T-cell (primary cell): ENCODE measurements at regions not wholly inside any gene's neighbourhood (a gene's known extent, or its start where the extent isn't known, plus 50 kb on each side); places are given as distances from the start of the nearest gene placed in this dataset.
"Not testable (repeated sequence)": the region's sequence is repeated elsewhere in the genome, so short reads cannot be mapped to it uniquely, and the experiment has no call there.

ENCODE experiments used
- ATAC-seq, 4 experiments: fragments of 200-7000 bp in 3 of 4; fragments of 150-1000 bp in 1 of 4; cut with Tn5 transposase; replicated peaks in 1 of 4; 1 replicate in 3 of 4; 2 replicates in 1 of 4; pipeline ENCODE4 v1.10.0; 2021; ENCODE audit warnings: moderate library complexity in 3 of 4, mild to moderate bottlenecking in 2 of 4, moderate number of reproducible peaks in 1 of 4
- CTCF ChIA-PET, 2 donors: fragments of 300-600 bp; sonication (Branson Sonifier 250); formaldehyde crosslinking; loops; one replicate each; lab custom pipeline; 2022; ENCODE audit warnings: antibody characterized with exemption in 2 of 2; lab: Charles Lee
- POLR2A ChIA-PET, 2 donors: fragments of 300-600 bp; sonication (Branson Sonifier 250); formaldehyde crosslinking; loops; one replicate each; lab custom pipeline; 2022; ENCODE audit warnings: antibody characterized with exemption in 2 of 2; lab: Charles Lee
- DNase-seq, 35 experiments: peaks; one replicate each; pipeline versions ENCODE4 v3.0.0 to v3.0.0-alpha.2; 2013 to 2023
- H3K27ac ChIP-seq: one replicate; pipeline ENCODE4 v1.5.1; 2013; ENCODE audit warnings: low read length
- H3K27me3 ChIP-seq, 2 experiments: replicated peaks in 1 of 2; 1 replicate in 1 of 2; 2 replicates in 1 of 2; pipeline versions ENCODE4 v1.6.1 to v1.7.0; 2013; ENCODE audit warnings: low read length in 1 of 2, mixed read lengths in 1 of 2; ENCODE audit not compliant: control insufficient read depth in 2 of 2, insufficient read depth in 2 of 2; ENCODE audit errors: extremely low read depth in 1 of 2
- H3K36me3 ChIP-seq, 2 donors: 1 replicate in 1 of 2; 2 replicates in 1 of 2; pipeline versions ENCODE4 v1.6.1 to v1.7.0; 2013; ENCODE audit warnings: low read length in 1 of 2; ENCODE audit not compliant: control insufficient read depth in 2 of 2, insufficient read depth in 1 of 2; ENCODE audit errors: extremely low read depth in 1 of 2
- H3K4me1 ChIP-seq, 2 experiments: 1 replicate in 1 of 2; 2 replicates in 1 of 2; pipeline versions ENCODE4 v1.6.1 to v1.7.0; 2013; ENCODE audit warnings: low read length in 2 of 2, mixed read lengths in 1 of 2; ENCODE audit not compliant: insufficient read depth in 2 of 2, control insufficient read depth in 1 of 2; ENCODE audit errors: extremely low read depth in 1 of 2
- H3K4me3 ChIP-seq, 2 donors: 1 replicate in 1 of 2; 2 replicates in 1 of 2; pipeline versions ENCODE4 v1.5.1 to v1.7.0; 2013; ENCODE audit warnings: mild to moderate bottlenecking in 2 of 2, low read length in 1 of 2, moderate library complexity in 1 of 2; ENCODE audit not compliant: control insufficient read depth in 1 of 2; ENCODE audit errors: extremely low read depth in 1 of 2
- H3K9me3 ChIP-seq: 2 replicates; pipeline ENCODE4 v1.7.0; 2013
- H3K27ac Mint-ChIP-seq, 2 donors: one replicate each; pipeline ENCODE4 v1.8.0; 2020 to 2021; ENCODE audit warnings: mild to moderate bottlenecking in 2 of 2, mixed read lengths in 2 of 2
- H3K27me3 Mint-ChIP-seq, 2 donors: one replicate each; pipeline ENCODE4 v1.8.0; 2021 to 2022; ENCODE audit warnings: mixed read lengths in 2 of 2
- H3K36me3 Mint-ChIP-seq: one replicate; pipeline ENCODE4 v1.8.0; 2021; ENCODE audit warnings: mixed read lengths
- H3K4me1 Mint-ChIP-seq, 3 donors: one replicate each; pipeline ENCODE4 v1.8.0; 2020 to 2022; ENCODE audit warnings: mixed read lengths in 3 of 3, mild to moderate bottlenecking in 1 of 3
- H3K4me3 Mint-ChIP-seq, 3 donors: one replicate each; pipeline ENCODE4 v1.8.0; 2020 to 2022; ENCODE audit warnings: mild to moderate bottlenecking in 3 of 3, mixed read lengths in 3 of 3, moderate library complexity in 3 of 3
- H3K9me3 Mint-ChIP-seq, 3 donors: one replicate each; pipeline ENCODE4 v1.8.0; 2020 to 2022; ENCODE audit warnings: mixed read lengths in 3 of 3
- WGBS: methylation state at CpG from one replicate; pipeline ENCODE4 v1.1.5; 2013; ENCODE audit warnings: missing lambda C conversion rate; ENCODE audit not compliant: insufficient coverage; 5-methylcytosine and 5-hydroxymethylcytosine counted together

- POLR2A ChIA-PET = no interaction called here
- WGBS = no CpG with 5 or more reads among the region's 2 CpGs
- H3K27ac ChIP-seq = no peak overlapping the region
- Mint-ChIP-seq H3K4me3 (no peak overlapping the region), H3K36me3 (no peaks in the 10 kb centered on the region), H3K27me3 (no peaks in the 10 kb centered on the region), H3K4me1 (no peaks in the 10 kb centered on the region), H3K27ac (no peak overlapping the region), H3K9me3 (peaks cover 0 to 3% (median 0%) of the 10 kb centered on the region in 3 donors)
- H3K9me3 ChIP-seq = no peaks in the 10 kb centered on the region
- DNase-seq (no peak), ATAC-seq (no peak)
- H3K36me3 ChIP-seq = no peaks in the 10 kb centered on the region
- H3K4me1 ChIP-seq = no peaks in the 10 kb centered on the region
- H3K27me3 ChIP-seq = no peaks in the 10 kb centered on the region
- H3K4me3 ChIP-seq = no peak overlapping the region
- CTCF ChIA-PET = no interaction called here
Measured at GRCh38 chr4:75142382-75142781, 209.5 kb downstream of the PARM1 start.

GRCh38 chr4:75141162-75141561 lies 208.2 kb downstream of the PARM1 start:
- Histone ChIP-seq H3K9me3 (no peaks in the 10 kb centered on the region), H3K4me1 (no peaks in the 10 kb centered on the region), H3K36me3 (no peaks in the 10 kb centered on the region), H3K27ac (no peak overlapping the region), H3K4me3 (no peak overlapping the region), H3K27me3 (no peaks in the 10 kb centered on the region)
- Mint-ChIP-seq H3K36me3 (no peaks in the 10 kb centered on the region), H3K27ac (no peak overlapping the region), H3K27me3 (no peaks in the 10 kb centered on the region), H3K4me1 (no peaks in the 10 kb centered on the region), H3K4me3 (no peak overlapping the region), H3K9me3 (peaks cover 0 to 3% (median 0%) of the 10 kb centered on the region in 3 donors)
- DNase-seq (no peak), ATAC-seq (no peak)
- CTCF ChIA-PET = no interaction called here
- POLR2A ChIA-PET = no interaction called here

- no peak overlapping the region for H3K27ac ChIP-seq
- no peak overlapping the region for H3K27ac Mint-ChIP-seq
- H3K27me3 ChIP-seq = no peaks in the 10 kb centered on the region
- H3K4me3 ChIP-seq = no peak overlapping the region
- CTCF ChIA-PET = no interaction called here
- no peaks in the 10 kb centered on the region for H3K9me3 ChIP-seq
- no peaks in the 10 kb centered on the region for H3K4me1 ChIP-seq
- POLR2A ChIA-PET = no interaction called here
- DNase-seq (no peak), ATAC-seq (no peak)
- H3K36me3 ChIP-seq = no peaks in the 10 kb centered on the region
- no peaks in the 10 kb centered on the region for H3K27me3 Mint-ChIP-seq
- H3K4me1 Mint-ChIP-seq = no peaks in the 10 kb centered on the region
- peaks cover 0 to 5% (median 4%) of the 10 kb centered on the region in 3 donors for H3K9me3 Mint-ChIP-seq
- no peak overlapping the region for H3K4me3 Mint-ChIP-seq
- H3K36me3 Mint-ChIP-seq = no peaks in the 10 kb centered on the region
Measured at GRCh38 chr4:75137302-75137701, 204.4 kb downstream of the PARM1 start.

- H3K27ac ChIP-seq = no peak overlapping the region
- H3K36me3 ChIP-seq = no peaks in the 10 kb centered on the region
- no peak overlapping the region for H3K4me3 ChIP-seq
- no peaks in the 10 kb centered on the region for H3K9me3 ChIP-seq
- DNase-seq (no peak), ATAC-seq (no peak)
- no CpG with 5 or more reads among the region's 5 CpGs for WGBS
- Mint-ChIP-seq H3K36me3 (no peaks in the 10 kb centered on the region), H3K9me3 (peaks cover 0 to 5% (median 3%) of the 10 kb centered on the region in 3 donors), H3K4me1 (no peaks in the 10 kb centered on the region), H3K27ac (no peak overlapping the region), H3K27me3 (no peaks in the 10 kb centered on the region), H3K4me3 (no peak overlapping the region)
- no peaks in the 10 kb centered on the region for H3K27me3 ChIP-seq
- ChIA-PET POLR2A (no interaction called here), CTCF (no interaction called here)
- H3K4me1 ChIP-seq = no peaks in the 10 kb centered on the region
Measured at GRCh38 chr4:75135068-75135825, 202.3 kb downstream of the PARM1 start.

GRCh38 chr4:75126870-75127269 lies 194.0 kb downstream of the PARM1 start:
- CTCF ChIA-PET, ATAC-seq, POLR2A ChIA-PET, H3K27ac Mint-ChIP-seq, H3K27me3 Mint-ChIP-seq, H3K27ac ChIP-seq, H3K36me3 Mint-ChIP-seq, H3K27me3 ChIP-seq, H3K4me1 ChIP-seq, H3K4me3 ChIP-seq, H3K36me3 ChIP-seq, H3K4me1 Mint-ChIP-seq, H3K9me3 ChIP-seq, H3K4me3 Mint-ChIP-seq, DNase-seq: not testable (repeated sequence)
- no CpG with 5 or more reads among the region's 21 CpGs for WGBS
- peaks cover 5 to 14% (median 5%) of the 10 kb centered on the region in 3 donors for H3K9me3 Mint-ChIP-seq

GRCh38 chr4:75126058-75126457 lies 193.1 kb downstream of the PARM1 start:
- Mint-ChIP-seq H3K4me3 (no peak overlapping the region), H3K9me3 (peaks cover 5 to 17% (median 9%) of the 10 kb centered on the region in 3 donors), H3K27me3 (no peaks in the 10 kb centered on the region), H3K36me3 (no peaks in the 10 kb centered on the region), H3K4me1 (no peaks in the 10 kb centered on the region), H3K27ac (no peak overlapping the region)
- no peak overlapping the region for H3K27ac ChIP-seq
- no peaks in the 10 kb centered on the region for H3K27me3 ChIP-seq
- ChIA-PET POLR2A (no interaction called here), CTCF (no interaction called here)
- H3K4me1 ChIP-seq = no peaks in the 10 kb centered on the region
- ATAC-seq (no peak), DNase-seq (no peak)
- H3K9me3 ChIP-seq = no peaks in the 10 kb centered on the region
- H3K36me3 ChIP-seq = no peaks in the 10 kb centered on the region
- H3K4me3 ChIP-seq = no peak overlapping the region
